AG04449 (cell line): ENCODE measurements at regions not wholly inside any gene's neighbourhood (a gene's known extent, or its start where the extent isn't known, plus 50 kb on each side); places are given as distances from the start of the nearest gene placed in this dataset.
"Not testable (repeated sequence)": the region's sequence is repeated elsewhere in the genome, so short reads cannot be mapped to it uniquely, and the experiment has no call there.

Source experiments
- CTCF ChIA-PET: fragments of 350-600 bp; formaldehyde crosslinking; extraction: SDS; loops from one replicate; lab custom pipeline; 2021; ENCODE audit warnings: antibody characterized with exemption; lab: Yijun Ruan, JAX
- POLR2A ChIA-PET: fragments of 400-600, 350-600 bp; formaldehyde crosslinking; extraction: SDS; loops from one replicate; lab custom pipeline; 2020; ENCODE audit warnings: antibody characterized with exemption, inconsistent platforms; lab: Yijun Ruan, JAX
- DNase-seq: peaks from one replicate; pipeline ENCODE4 v3.0.0-alpha.2; 2010; ENCODE audit warnings: low read depth, low spot score
- H3K4me3 ChIP-seq: 2 replicates; pipeline ENCODE4 v1.5.1; 2011; ENCODE audit warnings: low read depth, mild to moderate bottlenecking, control low read depth, low read length
- TF ChIP-seq, protein P1 (sequence below): IDR thresholded peaks from one replicate; pipeline ENCODE4 v1.5.1; 2011; ENCODE audit warnings: mild to moderate bottlenecking, moderate library complexity, low read length, control low read depth, inconsistent platforms; ENCODE audit not compliant: insufficient read depth; ENCODE audit errors: missing control alignments

DNA sequence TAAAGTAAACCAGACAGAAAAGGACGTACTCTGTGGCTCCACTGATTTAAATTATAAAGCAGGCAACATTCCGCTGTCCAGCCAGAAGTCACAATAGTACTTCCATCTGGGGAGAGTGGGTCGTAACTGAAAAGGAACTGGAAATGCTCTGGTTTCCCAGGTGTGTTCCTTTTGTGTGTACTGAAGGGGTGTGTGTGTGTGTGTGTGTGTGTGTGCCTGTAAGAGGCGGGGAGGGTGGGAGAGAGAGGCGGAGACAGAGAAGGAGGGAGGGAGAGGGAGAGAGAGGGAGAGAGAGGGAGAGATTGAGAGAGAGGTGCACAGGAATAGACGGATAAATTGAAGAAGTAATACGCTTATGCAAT, 178.4 kb upstream of the ZNF184 start:
- TF ChIP-seq, protein P1, sequence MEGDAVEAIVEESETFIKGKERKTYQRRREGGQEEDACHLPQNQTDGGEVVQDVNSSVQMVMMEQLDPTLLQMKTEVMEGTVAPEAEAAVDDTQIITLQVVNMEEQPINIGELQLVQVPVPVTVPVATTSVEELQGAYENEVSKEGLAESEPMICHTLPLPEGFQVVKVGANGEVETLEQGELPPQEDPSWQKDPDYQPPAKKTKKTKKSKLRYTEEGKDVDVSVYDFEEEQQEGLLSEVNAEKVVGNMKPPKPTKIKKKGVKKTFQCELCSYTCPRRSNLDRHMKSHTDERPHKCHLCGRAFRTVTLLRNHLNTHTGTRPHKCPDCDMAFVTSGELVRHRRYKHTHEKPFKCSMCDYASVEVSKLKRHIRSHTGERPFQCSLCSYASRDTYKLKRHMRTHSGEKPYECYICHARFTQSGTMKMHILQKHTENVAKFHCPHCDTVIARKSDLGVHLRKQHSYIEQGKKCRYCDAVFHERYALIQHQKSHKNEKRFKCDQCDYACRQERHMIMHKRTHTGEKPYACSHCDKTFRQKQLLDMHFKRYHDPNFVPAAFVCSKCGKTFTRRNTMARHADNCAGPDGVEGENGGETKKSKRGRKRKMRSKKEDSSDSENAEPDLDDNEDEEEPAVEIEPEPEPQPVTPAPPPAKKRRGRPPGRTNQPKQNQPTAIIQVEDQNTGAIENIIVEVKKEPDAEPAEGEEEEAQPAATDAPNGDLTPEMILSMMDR, result no peak
- no peak for DNase-seq
- POLR2A ChIA-PET, result no interaction called here
- no peak overlapping the region for H3K4me3 ChIP-seq
- CTCF ChIA-PET, result no interaction called here

DNA sequence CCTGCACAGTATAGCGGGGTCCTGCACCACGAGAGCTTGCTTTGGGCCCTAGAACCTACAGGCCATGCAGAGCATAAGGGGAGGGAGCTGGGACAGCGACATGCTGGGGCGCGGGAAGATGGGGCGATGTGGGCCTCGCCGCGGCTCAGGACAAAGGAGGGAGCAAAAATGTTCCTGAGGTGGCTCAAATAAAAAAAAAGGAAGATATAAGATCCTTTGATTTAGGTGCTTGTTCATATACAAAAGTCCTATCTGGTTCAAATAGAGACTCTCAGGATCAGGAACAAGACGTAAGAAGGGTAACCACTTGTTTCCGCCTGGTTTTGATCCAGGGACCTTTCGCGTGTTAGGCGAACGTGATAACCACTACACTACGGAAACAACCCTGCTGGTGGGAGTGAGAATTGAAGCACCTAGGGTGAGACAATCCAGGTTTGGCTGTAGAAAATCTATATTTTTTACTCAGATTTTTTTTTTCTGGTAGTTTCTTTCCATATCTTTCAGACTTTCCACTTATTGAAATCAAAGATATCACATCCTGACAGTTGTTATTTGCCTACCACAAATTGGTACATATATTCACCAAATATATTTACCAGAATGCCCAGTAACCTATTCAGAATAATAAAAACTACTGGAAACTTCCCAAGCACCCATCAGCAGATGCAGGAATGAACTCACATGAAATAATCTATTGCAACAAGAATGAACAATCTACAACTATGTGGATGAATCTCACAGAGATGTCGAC, 177.9 kb upstream of the ZNF184 start:
- TF ChIP-seq, protein P1, result no peak
- POLR2A ChIA-PET, result no interaction called here
- DNase-seq, result no peak
- CTCF ChIA-PET, result no interaction called here
- H3K4me3 ChIP-seq, result no peak overlapping the region

DNA sequence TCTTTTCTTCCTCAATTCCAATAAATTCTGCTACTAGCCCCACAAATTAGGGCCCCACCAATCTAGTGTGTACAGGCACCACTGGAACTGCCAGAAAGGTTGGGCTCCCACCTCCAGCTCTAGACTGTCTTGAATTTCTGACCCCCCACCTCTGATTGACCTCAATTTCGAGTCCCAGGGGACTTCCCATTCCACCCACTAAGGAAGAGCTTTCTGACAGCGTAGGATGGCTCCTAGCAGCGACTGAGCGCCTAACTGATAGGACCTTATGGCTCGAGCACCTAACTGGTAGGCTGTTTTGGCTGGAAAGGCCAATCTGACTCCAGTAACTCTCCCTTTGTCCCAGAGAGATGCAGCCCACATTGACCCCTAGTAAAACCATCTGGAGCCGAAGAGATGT, 171.6 kb upstream of the ZNF184 start:
- ChIA-PET POLR2A (no interaction called here), CTCF (no interaction called here)
- no peak overlapping the region for H3K4me3 ChIP-seq
- TF ChIP-seq, protein P1, result no peak
- DNase-seq, result no peak

DNA sequence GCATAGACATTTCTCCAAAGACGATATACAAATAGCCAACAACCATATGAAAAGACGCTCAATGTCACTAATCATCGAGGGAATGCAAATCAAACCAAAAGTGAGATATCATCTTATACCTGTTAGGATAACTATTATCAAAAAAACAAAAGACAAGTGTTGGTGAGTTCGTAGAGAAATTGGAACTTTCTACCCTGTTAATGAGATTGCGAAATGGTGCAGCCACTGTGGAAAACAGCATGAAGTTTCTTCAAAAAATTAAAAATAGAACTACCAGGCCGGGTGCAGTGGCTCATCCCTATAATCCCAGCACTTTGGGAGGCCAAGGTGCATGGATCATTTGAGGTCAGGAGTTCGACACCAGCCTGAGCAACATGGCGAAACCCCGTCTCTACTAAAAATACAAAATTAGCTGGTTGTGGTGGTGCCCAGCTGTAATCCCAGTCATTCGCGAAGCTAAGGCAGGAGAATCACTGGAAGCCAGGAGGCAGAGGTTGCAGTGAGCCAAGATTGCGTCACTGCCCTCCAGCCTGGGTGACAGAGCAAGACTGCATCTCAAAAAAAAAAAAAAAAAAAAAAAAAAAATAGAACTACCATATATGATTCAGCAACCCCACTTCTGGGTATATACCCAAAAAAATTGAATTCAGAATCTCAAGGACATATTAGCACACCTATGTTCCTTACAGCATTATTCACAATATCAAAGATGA, 170.0 kb upstream of the ZNF184 start:
- CTCF ChIA-PET, result no interaction called here
- no peak for DNase-seq
- POLR2A ChIA-PET, result no interaction called here
- TF ChIP-seq, protein P1, result no peak
- H3K4me3 ChIP-seq, result no peak overlapping the region

DNA sequence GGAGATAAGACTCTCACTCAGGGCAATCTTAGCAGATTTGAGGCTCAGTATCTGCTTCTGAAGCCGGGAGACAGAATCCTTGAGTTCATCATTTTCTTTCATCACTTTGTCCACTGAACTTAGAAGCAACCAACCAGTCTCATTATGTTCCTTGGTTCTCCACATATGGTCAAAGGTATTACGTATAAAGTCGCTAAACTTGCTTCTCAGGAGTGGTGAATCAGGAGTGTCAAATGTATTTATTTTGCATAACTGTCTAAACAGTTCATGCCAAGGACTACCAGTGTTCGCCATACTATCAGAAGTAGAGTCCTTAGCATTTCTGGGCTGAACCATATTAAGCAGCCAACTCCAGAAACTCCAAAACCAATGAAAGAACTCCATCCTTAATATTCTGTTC, 163.0 kb upstream of the ZNF184 start:
- POLR2A ChIA-PET, H3K4me3 ChIP-seq, CTCF ChIA-PET, DNase-seq: not testable (repeated sequence)

- CTCF ChIA-PET, H3K4me3 ChIP-seq, DNase-seq, POLR2A ChIA-PET: not testable (repeated sequence)
Measured at GRCh38 chr6:27633221-27633688, 160.3 kb upstream of the ZNF184 start.

GRCh38 chr6:27631609-27631916, 158.7 kb upstream of the ZNF184 start:
- no peak overlapping the region for H3K4me3 ChIP-seq
- no peak for DNase-seq
- POLR2A ChIA-PET, result no interaction called here

More at GRCh38 chr6:27631609-27631916, 158.7 kb upstream of the ZNF184 start:
- TF ChIP-seq, protein P1, result no peak
- CTCF ChIA-PET, result no interaction called here
